Colonic mucosa (tissue), 4 donors: ENCODE measurements at regions not wholly inside any gene's neighbourhood (a gene's known extent, or its start where the extent isn't known, plus 50 kb on each side); places are given as distances from the start of the nearest gene placed in this dataset.
"Not testable (repeated sequence)": the region's sequence is repeated elsewhere in the genome, so short reads cannot be mapped to it uniquely, and the experiment has no call there.

Source experiments
- DNase-seq: peaks from one replicate; pipeline ENCODE4 v3.0.0-alpha.2; 2020
- H3K27ac ChIP-seq: fragments of 200-600 bp; one replicate; pipeline ENCODE4 v1.8.0; 2021
- H3K27me3 ChIP-seq: fragments of 200-600 bp; one replicate; pipeline ENCODE4 v1.8.0; 2021
- H3K36me3 ChIP-seq: fragments of 200-600 bp; one replicate; pipeline ENCODE4 v1.8.0; 2021
- H3K4me1 ChIP-seq: fragments of 200-600 bp; one replicate; pipeline ENCODE4 v1.8.0; 2021; ENCODE audit warnings: mild to moderate bottlenecking
- H3K4me3 ChIP-seq: fragments of 200-600 bp; one replicate; pipeline ENCODE4 v1.8.0; 2021
- H3K9ac ChIP-seq, 2 donors: one replicate each; pipeline ENCODE4 v1.7.0; 2013; ENCODE audit warnings: control low read depth in 2 of 2, low read depth in 2 of 2, low read length in 2 of 2
- H3K9me3 ChIP-seq: fragments of 200-600 bp; one replicate; pipeline ENCODE4 v1.8.0; 2021
- intact Hi-C: fragments of 100-400 bp; cut with DNase I; formaldehyde crosslinking; loops from one replicate; pipeline ENCODE4 v1.14.1; 2022
- TF ChIP-seq, protein P1 (sequence below): fragments of 200-600 bp; IDR thresholded peaks from one replicate; pipeline ENCODE4 v1.8.0; 2022; ENCODE audit warnings: antibody characterized with exemption, mild to moderate bottlenecking
- donor health status: healthy.
- donor health status: DM: no; HTN: no; CAD: no.
- donor health status: DM: no; HTN: no; CAD: no.

DNA sequence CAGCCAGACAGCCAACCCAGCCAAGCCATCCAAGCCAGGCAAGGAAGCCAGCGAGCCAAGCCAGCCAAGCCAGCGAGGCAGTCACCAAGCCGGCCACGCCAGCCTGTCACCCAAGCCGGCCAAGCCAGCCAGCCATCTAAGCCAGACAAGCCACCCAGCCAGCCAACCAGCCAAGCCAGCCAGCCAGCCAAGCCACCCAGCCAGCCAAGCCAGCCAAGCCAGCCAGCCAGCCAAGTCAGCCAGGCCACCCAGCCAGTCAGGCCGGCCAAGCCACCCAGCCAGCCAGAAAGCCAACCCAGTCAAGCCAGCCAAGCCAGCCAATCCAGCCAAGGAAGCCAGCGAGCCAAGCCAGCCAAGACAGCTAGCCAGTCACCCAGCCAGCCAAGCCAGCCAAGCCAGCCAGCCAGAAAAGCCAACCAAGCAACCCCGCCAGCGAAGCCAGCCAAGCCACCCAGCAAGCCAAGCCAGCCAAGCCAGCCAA lies 201.2 kb downstream of the GOLGA6L6 start:
- TF ChIP-seq, protein P1, sequence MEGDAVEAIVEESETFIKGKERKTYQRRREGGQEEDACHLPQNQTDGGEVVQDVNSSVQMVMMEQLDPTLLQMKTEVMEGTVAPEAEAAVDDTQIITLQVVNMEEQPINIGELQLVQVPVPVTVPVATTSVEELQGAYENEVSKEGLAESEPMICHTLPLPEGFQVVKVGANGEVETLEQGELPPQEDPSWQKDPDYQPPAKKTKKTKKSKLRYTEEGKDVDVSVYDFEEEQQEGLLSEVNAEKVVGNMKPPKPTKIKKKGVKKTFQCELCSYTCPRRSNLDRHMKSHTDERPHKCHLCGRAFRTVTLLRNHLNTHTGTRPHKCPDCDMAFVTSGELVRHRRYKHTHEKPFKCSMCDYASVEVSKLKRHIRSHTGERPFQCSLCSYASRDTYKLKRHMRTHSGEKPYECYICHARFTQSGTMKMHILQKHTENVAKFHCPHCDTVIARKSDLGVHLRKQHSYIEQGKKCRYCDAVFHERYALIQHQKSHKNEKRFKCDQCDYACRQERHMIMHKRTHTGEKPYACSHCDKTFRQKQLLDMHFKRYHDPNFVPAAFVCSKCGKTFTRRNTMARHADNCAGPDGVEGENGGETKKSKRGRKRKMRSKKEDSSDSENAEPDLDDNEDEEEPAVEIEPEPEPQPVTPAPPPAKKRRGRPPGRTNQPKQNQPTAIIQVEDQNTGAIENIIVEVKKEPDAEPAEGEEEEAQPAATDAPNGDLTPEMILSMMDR = no peak
- intact Hi-C loops = no loop called here
- no peaks in the 10 kb centered on the region for H3K27me3 ChIP-seq
- H3K4me3 ChIP-seq = no peak overlapping the region
- no peaks in the 10 kb centered on the region for H3K4me1 ChIP-seq
- H3K9ac ChIP-seq = no peak overlapping the region
- no peak for DNase-seq
- no peak overlapping the region for H3K27ac ChIP-seq
- no peaks in the 10 kb centered on the region for H3K9me3 ChIP-seq
- no peaks in the 10 kb centered on the region for H3K36me3 ChIP-seq

DNA sequence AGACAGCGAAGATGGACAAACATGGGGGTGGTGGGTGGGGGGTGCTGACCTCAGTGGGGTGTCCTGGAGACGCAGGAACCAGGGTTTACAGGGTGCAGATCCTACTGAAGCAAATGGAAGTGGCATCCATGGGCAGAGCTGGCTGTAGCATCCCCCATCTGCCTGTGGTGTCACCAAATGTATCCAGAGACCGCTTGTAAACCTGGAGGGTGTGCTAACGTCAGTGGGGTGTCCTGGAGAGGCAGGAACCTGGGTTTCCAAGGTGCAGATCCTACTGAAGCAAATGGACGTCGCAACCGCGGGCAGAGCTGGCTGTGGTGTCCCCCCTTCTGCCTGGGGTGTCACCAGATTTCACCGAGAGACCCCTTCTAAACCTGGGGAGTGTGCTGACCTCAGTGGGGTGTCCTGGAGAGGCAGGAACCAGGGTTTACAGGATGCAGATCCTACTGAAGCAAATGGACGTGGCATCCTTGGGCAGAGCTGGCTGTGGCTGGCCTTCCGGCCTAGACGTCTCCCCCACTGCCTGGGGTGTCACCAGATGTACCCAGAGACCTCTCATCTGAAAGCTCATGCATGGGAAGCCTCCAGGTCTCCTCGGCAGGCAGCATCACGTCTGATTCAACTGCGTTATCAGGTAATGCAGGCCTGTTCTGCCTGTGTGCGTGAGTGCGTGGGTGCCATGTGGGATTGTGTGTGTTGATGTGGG lies 202.4 kb downstream of the GOLGA6L6 start:
- H3K9ac ChIP-seq, DNase-seq, intact Hi-C loops, H3K4me3 ChIP-seq, H3K27ac ChIP-seq, H3K27me3 ChIP-seq, H3K9me3 ChIP-seq, H3K4me1 ChIP-seq, H3K36me3 ChIP-seq: not testable (repeated sequence)

DNA sequence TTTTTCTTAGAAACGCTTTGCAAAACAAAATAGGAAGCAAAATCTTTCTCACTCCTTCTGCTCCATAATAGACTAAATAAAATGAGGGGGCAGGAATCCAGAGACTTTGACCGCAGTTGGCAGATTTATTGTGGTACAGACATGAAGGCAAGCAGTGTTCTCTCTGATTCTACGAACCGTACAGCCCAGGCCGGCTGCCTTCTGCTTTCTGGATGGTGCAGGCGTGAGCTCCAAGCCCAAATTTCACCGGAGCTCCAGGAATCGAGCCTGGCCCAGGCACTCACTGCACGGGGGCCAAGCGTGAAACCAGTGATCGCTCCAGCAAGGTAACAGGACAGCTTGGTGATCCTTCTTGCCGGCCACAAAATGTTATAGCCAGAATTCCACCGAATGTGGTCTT lies 202.9 kb downstream of the GOLGA6L6 start:
- H3K4me1 ChIP-seq, H3K27ac ChIP-seq, H3K36me3 ChIP-seq, H3K9ac ChIP-seq, H3K9me3 ChIP-seq, DNase-seq, intact Hi-C loops, H3K4me3 ChIP-seq, H3K27me3 ChIP-seq: not testable (repeated sequence)

DNA sequence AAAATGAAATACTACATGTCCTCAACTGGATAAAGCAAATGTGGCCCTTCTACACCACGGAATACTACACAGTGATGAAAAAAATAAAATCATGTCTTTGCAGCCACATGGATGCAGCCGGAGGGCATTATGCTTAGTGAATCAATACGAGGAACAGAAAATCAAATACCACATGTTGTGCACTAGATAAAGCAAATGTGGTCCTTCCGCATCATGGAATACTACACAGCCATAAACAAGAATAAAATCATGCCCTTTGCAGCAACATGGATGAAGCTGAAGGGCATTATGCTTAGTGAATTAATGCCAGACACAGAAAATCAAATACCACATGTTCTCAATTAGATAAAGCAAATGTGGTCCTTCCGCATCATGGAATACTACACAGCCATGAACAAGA lies 204.4 kb downstream of the GOLGA6L6 start:
- H3K4me3 ChIP-seq, H3K36me3 ChIP-seq, H3K4me1 ChIP-seq, DNase-seq, H3K9ac ChIP-seq, H3K27me3 ChIP-seq, H3K9me3 ChIP-seq, intact Hi-C loops, H3K27ac ChIP-seq: not testable (repeated sequence)

DNA sequence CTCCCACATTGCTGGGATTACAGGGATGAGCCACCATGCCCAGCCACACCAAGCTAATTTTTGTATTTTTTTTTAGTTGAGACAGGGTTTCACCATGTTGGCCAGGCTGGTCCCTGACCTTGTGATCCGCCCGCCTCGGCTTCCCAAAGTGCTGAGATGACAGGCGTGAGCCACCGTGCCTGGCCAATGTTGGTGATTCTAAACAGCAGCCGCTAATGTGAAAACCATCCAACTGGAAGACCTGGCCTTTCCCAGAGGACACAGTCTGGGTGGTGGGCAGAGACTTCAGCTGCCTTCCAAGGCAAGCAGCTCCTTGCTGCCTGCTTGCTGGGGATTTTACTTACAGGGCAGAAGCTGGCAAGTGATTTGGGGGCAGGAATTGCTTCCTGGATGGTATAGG lies 207.1 kb downstream of the GOLGA6L6 start:
- H3K27me3 ChIP-seq, H3K4me3 ChIP-seq, H3K36me3 ChIP-seq, H3K9ac ChIP-seq, H3K4me1 ChIP-seq, H3K27ac ChIP-seq, H3K9me3 ChIP-seq, intact Hi-C loops, DNase-seq: not testable (repeated sequence)

DNA sequence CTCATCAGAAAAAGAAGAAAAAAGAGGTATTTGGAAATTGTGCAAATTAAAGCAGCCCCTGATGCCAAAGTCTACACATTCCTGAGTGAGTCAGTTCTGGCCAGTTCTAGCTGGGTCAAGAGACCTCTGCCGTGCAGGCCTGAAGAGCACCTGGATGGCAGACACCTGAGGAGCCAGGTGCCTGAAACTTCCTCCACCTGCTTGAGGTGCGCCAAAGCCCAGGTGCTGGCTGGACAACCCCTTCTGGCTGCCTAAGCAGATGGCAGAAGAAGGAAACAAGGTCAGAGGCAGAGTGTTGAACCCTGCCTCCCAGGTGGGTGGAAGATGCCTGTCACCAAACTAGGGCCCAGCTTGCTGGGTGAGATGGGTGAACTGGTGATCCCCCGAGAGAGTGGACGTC lies 215.8 kb downstream of the GOLGA6L6 start:
- H3K4me3 ChIP-seq, intact Hi-C loops, H3K4me1 ChIP-seq, H3K36me3 ChIP-seq, H3K27me3 ChIP-seq, H3K9me3 ChIP-seq, H3K9ac ChIP-seq, H3K27ac ChIP-seq, DNase-seq: not testable (repeated sequence)

DNA sequence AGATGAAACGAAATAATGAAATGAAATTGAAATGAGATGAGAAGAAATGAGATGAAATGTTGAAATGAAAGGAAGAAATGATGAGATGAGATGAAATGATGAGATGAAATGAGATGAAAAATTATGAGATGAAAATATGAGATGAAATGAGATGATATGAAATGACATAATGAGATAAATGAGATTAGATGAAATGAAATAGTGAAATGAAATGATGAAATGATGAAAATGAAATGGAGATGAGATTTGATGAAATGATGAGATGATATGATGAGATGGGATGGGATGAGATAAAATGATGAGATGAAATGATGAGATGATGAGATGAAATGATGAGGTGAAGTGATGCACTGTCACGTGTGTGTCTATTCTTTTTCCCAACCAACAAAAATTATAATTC lies 224.5 kb downstream of the GOLGA6L6 start:
- H3K9me3 ChIP-seq, intact Hi-C loops, H3K27me3 ChIP-seq, H3K4me1 ChIP-seq, H3K4me3 ChIP-seq, H3K27ac ChIP-seq, H3K36me3 ChIP-seq, DNase-seq, H3K9ac ChIP-seq: not testable (repeated sequence)

DNA sequence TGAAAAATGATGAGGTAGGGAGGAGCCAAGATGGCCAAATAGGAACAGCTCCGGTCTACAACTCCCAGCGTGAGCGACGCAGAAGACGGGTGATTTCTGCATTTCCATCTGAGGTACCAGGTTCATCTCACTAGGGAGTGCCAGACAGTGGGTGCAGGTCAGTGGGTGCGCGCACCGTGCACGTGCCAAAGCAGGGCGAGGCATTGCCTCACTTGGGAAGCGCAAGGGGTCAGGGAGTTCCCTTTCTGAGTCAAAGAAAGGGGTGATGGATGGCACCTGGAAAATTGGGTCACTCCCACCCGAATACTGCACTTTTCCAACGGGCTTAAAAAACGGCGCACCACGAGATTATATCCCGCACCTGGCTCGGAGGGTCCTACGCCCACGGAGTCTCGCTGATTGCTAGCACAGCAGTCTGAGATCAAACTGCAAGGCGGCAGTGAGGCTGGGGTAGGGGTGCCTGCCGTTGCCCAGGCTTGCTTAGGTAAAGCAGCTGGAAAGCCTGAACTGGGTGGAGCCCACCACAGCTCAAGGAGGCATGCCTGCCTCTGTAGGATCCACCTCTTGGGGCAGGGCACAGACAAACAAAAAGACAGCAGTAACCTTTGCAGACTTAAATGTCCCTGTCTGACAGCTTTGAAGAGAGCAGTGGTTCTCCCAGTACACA lies 230.5 kb downstream of the GOLGA6L6 start:
- H3K4me1 ChIP-seq, DNase-seq, H3K9ac ChIP-seq, H3K27ac ChIP-seq, H3K27me3 ChIP-seq, H3K4me3 ChIP-seq, H3K36me3 ChIP-seq, intact Hi-C loops, H3K9me3 ChIP-seq: not testable (repeated sequence)

DNA sequence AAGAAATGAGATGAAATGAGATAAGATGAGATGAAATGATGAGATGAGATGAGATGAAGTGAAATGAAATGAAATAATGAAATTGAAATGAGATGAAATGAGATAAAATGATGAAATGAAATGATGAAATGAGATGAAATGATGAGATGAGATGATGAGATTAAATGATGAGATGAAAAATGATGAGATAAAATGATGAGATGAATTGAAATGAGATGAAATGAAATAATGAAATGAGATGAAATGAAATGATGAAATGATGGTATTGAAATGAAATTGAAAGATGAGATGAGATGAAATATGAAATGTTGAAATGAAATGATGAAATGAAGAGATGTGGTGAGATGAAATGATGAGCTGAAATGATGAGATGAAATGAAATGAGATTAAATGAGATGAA lies 231.0 kb downstream of the GOLGA6L6 start:
- H3K9ac ChIP-seq = no peak overlapping the region
- H3K4me1 ChIP-seq = no peaks in the 10 kb centered on the region
- intact Hi-C loops = no loop called here
- H3K36me3 ChIP-seq = no peaks in the 10 kb centered on the region
- H3K9me3 ChIP-seq = no peaks in the 10 kb centered on the region
- no peak for DNase-seq
- no peaks in the 10 kb centered on the region for H3K27me3 ChIP-seq
- no peak overlapping the region for H3K4me3 ChIP-seq
- no peak overlapping the region for H3K27ac ChIP-seq
- TF ChIP-seq, protein P1 = no peak

DNA sequence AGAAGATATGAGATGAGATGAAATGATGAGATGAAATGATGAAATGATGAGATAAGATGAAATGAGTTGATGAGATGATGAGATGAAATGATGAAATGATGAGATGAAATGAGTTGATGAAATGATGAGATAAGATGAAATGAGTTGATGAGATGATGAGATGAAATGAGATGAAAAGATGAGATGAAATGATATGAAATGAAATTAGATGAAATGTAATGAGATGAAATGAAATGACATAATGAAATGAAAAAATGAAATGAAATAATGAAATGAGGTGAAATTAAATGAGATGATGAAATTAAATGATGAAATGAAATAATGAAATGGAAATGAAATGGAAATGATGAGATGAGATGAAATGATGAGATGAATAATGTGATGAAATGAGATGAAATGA lies 231.6 kb downstream of the GOLGA6L6 start:
- intact Hi-C loops, H3K27ac ChIP-seq, H3K9ac ChIP-seq, H3K36me3 ChIP-seq, H3K4me1 ChIP-seq, H3K9me3 ChIP-seq, H3K27me3 ChIP-seq, H3K4me3 ChIP-seq, DNase-seq: not testable (repeated sequence)

DNA sequence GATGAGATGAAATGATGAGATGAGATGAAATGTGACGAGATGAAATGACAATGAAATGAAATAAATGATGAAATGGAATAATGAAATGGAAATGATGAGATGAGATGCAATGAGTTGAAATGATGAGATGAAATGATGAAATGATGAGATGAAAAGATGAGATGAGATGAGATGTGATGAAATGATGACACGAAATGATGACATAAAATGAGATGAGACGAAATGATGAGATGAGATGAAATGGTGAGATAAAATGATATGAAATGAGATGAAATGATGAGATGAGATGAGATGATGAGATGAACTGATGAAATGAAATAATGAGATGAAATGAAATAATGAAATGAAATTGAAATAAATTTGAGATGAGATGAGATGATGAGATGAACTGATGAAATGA lies 232.2 kb downstream of the GOLGA6L6 start:
- DNase-seq, H3K36me3 ChIP-seq, H3K27me3 ChIP-seq, H3K9ac ChIP-seq, H3K9me3 ChIP-seq, H3K4me3 ChIP-seq, H3K27ac ChIP-seq, H3K4me1 ChIP-seq, intact Hi-C loops: not testable (repeated sequence)
